Middle frontal gyrus (tissue), 1 donor: ENCODE measurements at regions not wholly inside any gene's neighbourhood (a gene's known extent, or its start where the extent isn't known, plus 50 kb on each side); places are given as distances from the start of the nearest gene placed in this dataset.

ENCODE experiments used
- DNase-seq: peaks from one replicate; pipeline ENCODE4 v3.0.0-alpha.2; 2015; ENCODE audit warnings: low spot score; ENCODE audit errors: extremely low spot score

DNA sequence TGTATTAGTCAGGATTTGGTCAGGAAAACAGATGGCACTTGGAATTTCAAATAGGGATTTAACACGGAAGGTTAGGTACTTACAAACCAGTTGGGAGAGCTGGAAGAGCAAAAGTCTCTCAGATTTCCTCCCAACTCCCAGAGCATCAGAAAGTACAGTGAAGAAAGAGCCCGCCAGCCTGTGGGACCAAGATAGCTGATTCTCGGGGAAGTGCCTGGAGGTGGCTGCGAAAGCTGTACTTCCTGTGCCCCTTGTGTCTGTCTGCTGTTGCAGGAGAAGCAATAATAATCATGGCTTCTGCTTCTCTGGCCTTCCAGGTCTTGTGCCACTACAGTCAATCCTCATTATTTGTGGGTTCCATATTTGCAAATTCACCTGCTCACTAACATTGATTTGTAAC is 221.0 kb upstream of the BCOR start:
- DNase-seq, result no peak

DNA sequence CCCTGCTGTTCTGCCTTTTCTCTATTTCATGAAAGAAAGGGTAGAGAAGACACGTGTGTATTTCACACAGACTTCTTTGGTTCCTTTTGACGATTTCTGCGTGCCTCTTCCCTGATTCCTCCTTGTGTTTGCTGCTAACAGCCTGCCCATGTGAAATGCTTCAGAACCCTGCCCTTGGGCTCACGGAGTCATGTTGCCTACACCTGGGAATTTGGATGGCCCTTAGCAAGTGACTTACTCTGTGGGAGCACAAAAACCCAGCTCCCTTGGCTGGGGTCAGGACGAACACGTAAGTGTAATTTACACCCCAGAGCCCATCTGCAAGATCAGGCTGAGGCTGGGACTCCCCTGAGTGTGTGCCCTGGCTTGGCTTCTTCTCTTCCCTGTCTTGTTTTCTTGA is 220.3 kb upstream of the BCOR start:
- no peak for DNase-seq

DNA sequence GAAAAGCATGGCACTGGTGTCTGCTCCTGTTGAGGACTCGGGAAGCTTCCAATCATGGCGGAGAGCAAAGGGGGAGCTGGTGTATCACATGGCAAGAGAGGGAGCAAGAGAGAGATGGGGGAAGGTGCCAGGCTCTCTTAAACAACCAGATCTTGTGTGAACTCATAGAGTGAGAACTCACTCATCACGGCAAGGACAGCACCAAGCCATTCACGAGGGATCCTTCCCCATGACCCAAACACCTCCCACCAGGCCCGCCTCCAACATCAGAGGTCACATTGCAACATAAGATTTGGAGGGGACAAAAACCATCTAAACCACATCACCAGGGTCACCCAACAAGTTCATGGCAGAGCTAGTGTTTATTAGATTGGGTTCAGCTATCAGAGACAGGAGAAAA is 218.7 kb upstream of the BCOR start:
- no peak for DNase-seq

DNA sequence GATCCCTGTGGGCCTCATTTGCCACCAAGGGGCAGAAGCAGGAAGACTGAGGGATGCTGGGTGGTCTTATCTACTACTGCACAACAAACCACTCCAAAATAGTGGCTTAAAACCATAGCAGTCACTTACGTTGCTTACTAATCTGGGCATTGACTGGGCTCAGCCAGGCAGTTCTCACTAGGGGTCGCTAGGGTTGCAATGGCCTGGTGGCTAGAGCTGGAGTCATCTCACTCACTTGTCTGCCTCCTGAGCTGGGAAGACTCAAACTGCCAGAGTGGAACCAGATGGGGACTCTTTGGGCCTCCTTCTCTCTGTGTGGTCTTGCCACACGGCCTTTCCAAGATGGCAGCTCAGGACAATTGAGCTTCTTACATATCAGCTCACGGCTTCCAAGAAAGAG is 216.3 kb upstream of the BCOR start:
- no peak for DNase-seq

DNA sequence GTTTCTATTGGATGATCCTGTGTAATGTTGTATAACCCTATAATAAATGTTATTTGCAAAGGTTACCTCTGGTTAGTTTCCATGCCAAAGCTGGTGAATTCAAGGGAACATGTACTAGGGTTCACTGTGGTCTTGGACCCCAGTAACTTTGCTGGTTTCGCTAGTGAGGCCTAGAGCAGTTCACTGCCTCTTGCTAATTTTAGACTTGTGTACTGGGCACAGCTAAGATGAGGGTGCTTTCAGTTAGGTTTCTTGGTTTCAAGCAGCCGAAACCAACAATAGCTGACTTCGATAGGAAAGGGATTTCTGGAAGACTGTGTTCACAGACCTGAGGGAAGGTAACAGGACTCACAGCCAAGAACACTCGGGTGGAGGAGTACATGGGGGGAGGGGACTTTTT is 215.5 kb upstream of the BCOR start:
- no peak for DNase-seq

DNA sequence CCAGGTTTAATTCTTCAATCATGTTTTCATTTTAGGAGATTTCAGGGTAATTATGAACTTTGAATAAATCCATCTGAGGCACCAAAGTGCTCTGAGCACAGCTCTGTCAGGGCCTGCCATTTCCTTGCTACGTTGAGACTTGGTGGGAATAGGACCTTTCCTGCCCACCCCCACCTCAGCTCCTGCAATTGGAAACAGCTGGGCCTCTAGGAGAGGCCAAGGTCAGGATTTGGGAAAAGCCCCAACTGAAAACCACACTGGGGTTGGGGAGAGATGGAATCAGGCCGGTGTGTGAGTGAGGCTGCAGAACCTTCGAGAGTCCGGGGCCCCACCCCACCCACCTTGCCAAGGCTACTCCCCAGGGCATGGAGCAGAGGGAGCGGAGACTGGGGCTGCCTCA is 212.7 kb upstream of the BCOR start:
- DNase-seq, result no peak

DNA sequence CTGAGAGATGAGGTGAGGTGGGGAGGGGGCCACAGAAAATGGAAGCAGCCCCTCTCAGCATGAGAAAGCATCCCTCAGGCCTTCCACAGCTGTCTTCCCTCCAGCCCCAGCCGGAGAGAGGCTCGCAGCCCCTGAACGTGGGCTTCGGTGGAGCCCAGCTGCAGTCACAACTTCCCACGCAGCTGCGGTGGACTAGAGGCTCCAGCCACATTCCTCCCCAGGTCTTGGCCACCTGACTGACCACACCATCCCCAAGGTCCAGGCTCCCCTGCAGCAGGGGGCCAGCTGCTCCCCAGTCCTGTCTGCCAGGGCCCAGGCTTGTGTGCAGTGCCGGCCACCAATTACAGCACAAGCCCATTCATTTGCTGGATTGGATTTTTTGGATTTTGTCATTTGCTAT is 212.3 kb upstream of the BCOR start:
- no peak for DNase-seq

DNA sequence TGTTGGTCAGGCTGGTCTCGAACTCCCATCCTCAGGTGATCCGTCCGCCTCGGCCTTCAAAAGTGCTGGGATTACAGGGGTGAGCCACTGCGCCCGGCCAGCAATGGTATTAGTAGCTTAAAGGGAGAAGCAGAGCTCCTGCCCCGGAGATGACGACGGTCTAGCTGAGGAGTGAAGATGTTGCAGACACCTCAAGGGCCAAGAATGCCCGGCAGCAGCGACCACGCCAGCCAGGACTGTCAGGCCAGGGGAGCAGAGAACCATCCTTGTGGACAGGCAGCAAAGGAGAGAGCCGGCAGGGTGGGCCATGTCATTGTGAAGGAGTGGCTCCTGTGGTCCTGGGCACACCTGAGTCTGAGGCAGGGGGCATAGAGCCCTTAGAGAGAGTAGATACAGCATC is 210.1 kb upstream of the BCOR start:
- no peak for DNase-seq

DNA sequence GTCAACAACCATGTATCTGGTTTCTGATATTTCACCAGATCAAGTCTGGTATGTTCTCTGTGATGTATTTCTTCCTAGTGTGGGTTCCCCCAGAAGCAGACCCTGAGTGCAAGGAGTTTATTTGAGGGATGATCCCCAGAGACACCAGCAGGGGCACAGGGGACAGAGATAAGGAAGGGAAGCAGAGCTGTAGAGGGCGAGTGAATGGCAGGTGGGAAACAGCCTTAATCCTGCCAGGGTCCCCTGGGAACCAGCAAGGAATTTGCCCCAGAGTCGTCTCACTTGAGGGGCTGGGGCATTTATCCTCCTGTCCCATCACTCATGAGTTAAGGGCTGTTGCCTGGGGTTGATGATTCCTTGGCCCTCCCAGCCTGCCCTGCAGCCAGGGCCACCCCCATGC is 206.4 kb upstream of the BCOR start:
- DNase-seq, result no peak

DNA sequence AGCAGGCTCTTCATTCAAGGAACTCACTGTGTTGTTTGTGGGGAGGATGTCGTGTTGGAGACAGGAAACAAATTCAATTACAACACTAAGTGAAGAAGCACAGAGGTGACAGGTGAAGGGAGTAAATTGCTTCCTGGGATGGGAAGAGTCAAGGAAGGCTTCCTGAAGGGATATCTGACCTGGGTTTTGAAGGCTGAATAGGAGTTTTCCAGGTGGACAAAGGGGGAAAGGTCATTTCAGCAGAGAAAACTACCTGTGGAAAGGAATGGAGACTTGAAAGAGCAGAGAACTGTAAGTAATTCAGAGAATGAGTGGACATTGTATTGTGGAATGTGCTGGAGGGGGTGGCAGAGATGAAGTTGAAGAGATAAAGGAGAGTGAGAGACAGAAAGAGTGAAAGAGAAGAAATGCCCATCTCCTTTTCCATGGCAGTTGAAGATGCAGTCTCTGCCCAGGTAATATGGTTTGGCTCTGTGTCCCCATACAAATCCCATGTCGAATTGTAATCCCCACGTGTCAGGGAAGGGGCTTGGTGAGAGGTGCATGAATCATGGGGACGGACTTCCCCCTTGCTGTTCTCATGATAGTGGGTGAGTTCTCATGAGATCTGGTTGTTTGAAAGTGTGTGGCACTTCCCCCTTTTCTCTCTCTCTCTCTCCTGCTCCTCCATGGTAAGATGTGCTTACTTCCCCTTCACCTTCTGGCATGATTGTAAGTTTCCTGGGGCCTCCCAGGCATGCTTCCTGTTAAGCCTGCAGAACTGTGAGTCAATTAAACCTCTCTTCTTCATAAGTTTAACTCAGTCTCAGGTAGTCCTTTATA is 205.7 kb upstream of the BCOR start:
- no peak for DNase-seq

DNA sequence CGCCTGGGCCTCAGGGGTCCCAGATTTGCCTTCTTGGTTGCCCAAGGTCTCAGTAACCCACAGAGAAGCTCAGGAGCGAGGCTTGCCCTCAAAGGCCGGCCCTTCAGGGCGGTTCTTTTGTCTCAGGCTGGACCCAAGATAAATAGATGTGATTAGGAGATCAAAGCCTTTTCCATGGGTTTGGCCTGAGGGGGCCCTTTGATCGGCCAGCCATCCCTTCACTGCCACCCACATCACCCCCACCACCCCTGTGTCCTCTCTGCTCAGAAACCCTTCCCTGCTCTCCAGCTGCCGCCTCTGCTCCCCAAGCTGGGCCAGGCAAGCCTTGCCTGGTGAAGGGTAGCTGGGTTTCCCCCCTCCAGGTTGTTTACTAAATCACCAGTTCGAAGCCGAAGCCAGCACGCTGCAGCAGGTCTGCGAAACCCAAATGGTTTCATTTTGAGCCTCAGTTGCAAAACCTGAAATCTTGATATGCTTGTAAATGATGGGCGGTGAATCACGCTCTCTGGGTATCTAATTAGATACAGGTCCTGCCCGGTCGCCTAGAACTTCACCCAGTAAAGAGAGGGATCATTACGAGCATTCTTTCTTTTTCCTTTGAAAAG is 202.6 kb upstream of the BCOR start:
- no peak for DNase-seq

DNA sequence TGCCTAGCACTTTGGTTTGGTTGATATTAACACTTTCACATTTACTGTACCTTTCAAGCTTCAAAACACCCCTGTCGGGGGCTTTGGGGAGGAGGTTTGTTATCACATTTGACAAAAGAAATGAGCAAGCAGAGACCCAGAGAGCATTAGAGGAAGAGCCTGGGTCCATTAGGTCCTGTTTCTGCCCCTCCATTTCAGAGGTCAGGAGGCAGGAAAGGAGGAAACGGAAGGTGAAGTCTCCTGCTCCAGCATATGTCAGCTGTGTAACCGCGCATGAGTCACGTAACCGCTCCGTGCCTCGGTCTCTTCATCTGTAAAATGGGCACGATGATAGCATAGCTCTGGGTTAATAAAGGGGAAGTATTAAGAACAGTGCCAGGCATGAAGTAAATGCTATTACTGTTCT is 201.9 kb upstream of the BCOR start:
- no peak for DNase-seq

DNA sequence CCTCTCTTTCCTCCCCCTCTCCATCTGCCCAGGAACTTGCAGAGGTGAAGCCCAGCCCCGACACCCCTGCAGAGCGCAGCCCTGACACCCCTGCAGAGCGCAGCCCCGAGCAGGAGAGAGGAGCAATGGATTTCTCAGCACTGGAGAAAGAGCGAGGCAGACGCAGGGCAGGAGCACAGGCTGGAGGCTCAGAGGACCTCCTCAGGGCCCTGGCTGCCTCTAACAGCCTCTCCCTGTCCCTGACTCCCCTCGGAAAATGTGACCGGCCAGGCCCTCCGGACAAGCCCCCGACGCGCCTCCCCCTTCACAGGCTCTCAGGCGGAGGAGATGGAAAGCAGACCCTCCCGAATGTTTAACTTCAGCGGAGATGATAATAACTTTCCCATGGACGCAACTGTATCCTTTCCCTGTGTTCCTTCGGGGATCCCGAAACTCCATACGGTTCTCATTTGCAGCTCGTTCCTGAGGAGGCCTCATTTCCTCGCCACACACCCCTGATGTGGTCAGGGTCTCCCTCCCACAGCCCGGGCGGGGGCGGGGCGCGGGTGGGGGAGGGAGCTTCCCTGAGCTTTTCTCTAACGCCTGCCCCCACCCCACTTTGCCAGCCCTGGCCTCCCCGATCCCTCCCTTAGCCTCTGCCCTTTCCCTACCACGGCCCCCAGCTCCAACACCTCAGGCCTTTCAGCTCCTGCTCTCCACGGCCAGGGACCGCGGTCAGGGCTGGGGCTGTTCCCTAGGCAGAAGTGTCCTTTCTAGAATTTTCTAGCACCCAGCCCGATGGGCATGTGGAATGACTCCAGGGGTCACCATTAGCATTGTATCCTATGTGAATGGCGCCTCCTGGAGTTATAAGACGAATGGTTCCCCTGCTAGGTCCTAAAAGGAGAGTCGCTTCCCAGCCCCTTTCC is 201.1 kb upstream of the BCOR start:
- no peak for DNase-seq

DNA sequence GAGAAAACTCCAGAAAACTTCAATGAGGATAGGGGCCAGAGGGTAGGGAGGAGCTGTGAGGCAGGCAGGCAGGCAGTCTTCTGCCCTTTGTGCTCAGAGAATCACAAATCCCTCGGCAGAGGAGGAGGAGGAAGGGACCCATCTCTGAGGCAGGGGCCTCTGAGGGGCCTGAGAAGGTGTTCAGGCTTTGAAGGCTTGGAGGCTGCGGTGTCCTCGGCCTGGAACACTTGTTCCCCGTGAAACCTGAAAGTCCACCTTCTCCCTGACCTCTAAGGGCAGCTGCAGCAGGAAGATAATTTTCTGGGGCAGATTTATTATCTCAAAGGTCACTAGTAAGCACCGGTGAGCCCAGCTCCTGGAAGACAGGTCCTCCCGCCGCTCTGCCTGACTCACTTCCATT is 200.3 kb upstream of the BCOR start:
- no peak for DNase-seq

DNA sequence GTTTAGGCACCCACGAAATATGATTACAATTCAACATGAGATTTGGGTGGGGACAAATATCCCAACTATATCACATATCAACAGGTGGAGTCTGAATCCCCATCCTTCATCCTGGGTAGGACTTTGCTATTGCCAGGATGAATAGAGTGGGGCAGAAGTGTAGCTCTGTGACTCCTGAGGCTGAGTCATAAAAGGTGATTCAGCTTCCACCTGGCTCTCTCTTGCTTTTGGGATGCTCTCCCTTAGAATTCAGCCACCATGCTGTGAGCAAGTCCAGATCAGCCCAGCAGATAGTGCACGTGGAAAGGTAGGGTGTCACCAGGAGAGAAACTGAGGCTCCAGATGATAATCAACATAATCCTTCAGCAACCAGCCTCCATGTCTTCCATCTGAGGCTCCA is 193.8 kb upstream of the BCOR start:
- no peak for DNase-seq

DNA sequence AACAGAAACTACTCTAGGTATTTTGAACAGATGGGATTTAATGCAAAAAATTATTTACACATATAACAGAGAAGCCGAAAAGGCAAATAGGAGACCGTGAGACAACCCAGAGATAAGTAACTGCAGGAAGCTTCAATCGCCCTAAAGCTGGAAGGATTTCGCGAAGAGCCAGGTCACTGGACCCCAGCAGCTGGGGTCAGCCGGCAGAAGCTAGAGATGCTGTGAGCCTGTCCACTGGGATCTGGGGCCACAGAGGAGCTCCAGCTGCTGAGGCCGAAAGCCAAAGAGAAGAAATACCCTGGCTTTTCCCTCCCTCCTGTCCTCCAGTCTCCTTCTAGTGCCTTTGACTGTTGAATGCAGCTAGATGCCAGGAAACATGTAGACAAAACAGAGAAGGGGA is 192.8 kb upstream of the BCOR start:
- DNase-seq, result no peak

DNA sequence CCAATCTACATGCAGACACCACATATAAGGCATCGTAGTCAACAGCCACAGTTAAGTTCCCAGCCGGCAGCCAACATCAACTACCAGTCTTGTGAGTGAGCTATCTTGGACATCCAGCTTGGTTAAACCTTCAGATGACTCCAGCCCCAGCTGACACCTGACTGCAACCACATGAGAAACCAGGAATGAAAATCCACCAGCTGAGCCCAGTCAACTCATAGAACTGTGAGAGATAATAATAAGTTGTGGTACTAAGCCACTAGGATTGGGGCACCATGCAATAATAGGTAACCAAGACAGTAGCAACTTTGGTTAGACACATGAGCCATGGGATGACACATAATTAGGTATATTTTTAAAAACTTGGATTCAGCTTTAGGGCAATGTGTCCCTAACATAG is 188.1 kb upstream of the BCOR start:
- DNase-seq, result no peak

DNA sequence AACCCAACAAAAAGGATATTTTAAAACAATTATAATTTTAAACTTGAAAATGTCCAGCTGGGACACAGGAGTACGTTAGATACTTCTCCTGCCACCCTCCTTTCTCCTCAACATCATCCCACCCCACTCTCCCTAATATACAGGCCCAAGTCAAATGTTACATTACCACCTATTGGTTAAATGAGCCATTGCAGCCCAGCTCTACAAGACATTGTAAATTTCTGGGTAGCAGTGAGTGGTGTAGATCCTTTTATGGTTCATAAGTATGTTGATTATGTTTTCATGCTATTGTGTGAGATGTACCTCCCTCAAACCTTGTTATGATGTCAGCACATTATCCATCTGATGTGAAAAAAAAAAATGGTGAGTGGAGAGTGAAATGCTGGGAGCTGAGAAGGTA is 187.1 kb upstream of the BCOR start:
- DNase-seq, result no peak

DNA sequence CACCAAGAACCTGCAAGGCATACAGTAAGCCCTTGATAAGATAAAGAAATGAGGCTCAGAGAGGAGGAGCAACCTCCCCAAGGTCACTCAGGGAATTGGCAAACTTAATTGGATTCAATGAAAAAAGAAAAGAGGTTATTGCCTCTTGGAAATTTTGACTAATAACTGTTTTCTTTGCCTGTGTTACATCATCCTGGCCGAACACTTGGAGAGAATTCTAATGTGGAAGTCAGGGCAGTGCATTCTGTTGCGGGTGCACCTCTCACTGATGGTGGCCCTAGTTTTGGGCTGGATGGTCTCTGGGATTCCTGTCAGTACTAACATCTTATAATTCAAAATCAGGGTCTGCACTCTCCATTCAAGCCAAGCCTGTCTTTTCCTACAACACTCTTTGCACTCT is 186.2 kb upstream of the BCOR start:
- DNase-seq, result no peak

DNA sequence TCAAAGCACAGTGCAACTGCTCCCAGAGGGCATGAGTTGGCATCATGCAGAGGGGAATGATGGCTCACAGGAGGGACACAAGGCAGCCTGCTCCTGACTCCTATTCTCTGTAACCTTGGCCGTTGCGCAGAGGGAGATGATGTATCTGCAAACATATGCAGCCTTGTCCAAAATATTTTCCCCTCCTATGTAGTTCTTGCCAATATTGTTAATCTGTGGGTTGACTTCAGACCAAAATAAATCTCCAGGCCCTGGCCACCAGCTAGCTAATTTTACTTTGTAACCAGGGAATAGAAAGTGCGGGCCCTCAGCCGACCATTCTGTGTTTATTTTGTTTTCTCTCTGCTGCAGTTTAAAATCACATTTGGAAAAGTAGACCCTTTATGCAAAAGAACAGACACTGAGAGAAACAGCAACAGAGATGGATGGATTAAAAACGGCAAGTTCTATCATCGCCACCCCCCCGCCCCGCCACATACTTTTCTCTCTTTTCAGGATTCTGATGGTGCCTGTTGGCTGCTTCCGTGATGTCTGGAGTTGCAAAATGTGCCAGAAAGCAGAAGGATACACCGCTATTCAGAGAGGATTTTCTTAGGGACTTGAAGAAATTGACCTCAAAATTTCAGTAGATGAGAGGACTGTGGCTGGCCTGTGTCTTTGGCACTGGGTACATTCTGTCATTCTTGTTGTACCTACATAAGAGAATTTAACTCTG is 185.3 kb upstream of the BCOR start:
- DNase-seq, result no peak

DNA sequence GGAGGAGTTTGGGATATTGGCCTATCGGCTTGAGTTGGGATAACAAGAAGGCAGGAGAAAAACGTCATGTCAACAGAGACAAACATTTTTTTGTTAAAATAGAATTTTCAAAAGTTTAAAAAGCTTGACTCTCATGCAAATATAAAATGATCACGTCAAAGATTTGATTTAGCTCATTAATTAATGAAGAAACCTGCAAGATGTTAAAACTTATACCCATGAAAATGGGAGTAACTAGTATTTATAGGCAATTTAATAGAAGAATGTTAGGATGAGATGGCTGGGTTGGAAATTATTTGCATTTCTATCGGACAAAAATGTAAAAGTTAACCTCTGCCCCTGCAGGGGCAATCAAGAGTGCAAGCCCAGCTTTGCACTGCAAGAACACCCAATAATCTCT is 184.6 kb upstream of the BCOR start:
- no peak for DNase-seq
